Gastroesophageal sphincter (tissue), 3 donors: ENCODE measurements at regions not wholly inside any gene's neighbourhood (a gene's known extent, or its start where the extent isn't known, plus 50 kb on each side); places are given as distances from the start of the nearest gene placed in this dataset.

ENCODE experiments used
- CTCF ChIP-seq, 4 experiments: fragments of 200-600 bp in 2 of 4; fragments of 450-650 bp in 2 of 4; sonication (generic) in 1 of 4; IDR thresholded peaks; one replicate each; pipeline ENCODE4 v1.5.1; 2017 to 2019; ENCODE audit warnings: antibody characterized with exemption in 4 of 4, mild to moderate bottlenecking in 2 of 4, moderate library complexity in 2 of 4
- EP300 ChIP-seq: sonication (generic); formaldehyde crosslinking; IDR thresholded peaks from one replicate; pipeline ENCODE4 v1.6.1; 2017; ENCODE audit warnings: antibody characterized with exemption, mild to moderate bottlenecking
- POLR2A ChIP-seq, 2 donors: fragments of 450-650 bp; IDR thresholded peaks; one replicate each; pipeline ENCODE4 v1.6.1; 2017; ENCODE audit warnings: antibody characterized with exemption in 2 of 2, mild to moderate bottlenecking in 2 of 2, moderate library complexity in 1 of 2
- POLR2AphosphoS5 ChIP-seq: sonication (generic); formaldehyde crosslinking; IDR thresholded peaks from one replicate; pipeline ENCODE4 v1.6.1; 2017; ENCODE audit warnings: antibody characterized with exemption

- no peak for TF ChIP-seq CTCF (IDR thresholded peaks at IDR 0.05)
- TF ChIP-seq POLR2A (IDR thresholded peaks at IDR 0.05), result no peak
- TF ChIP-seq EP300, result no peak
- no peak for TF ChIP-seq POLR2AphosphoS5
These were observed 401.7 kb upstream of the PROX1 start for GRCh38 chr1:213585959-213586586.
